Progenitor cell of endocrine pancreas (in vitro differentiated cells): ENCODE measurements at regions not wholly inside any gene's neighbourhood (a gene's known extent, or its start where the extent isn't known, plus 50 kb on each side); places are given as distances from the start of the nearest gene placed in this dataset.

Source experiments
- DNase-seq: peaks from one replicate; pipeline ENCODE4 v3.0.0; 2021; ENCODE audit warnings: low spot score; ENCODE audit not compliant: unreplicated experiment
- H3K27ac Mint-ChIP-seq: 2 replicates; pipeline ENCODE4 v1.8.0; 2021; ENCODE audit warnings: mild to moderate bottlenecking, moderate library complexity, mixed read lengths
- H3K27me3 Mint-ChIP-seq: 2 replicates; pipeline ENCODE4 v1.8.0; 2021; ENCODE audit warnings: mixed read lengths
- H3K36me3 Mint-ChIP-seq: 2 replicates; pipeline ENCODE4 v1.8.0; 2022; ENCODE audit warnings: mixed read lengths; ENCODE audit not compliant: insufficient read depth
- H3K4me1 Mint-ChIP-seq: 2 replicates; pipeline ENCODE4 v1.8.0; 2021; ENCODE audit warnings: low read depth, mixed read lengths
- H3K4me3 Mint-ChIP-seq: 2 replicates; pipeline ENCODE4 v1.8.0; 2021; ENCODE audit warnings: low read depth, mild to moderate bottlenecking, moderate library complexity, mixed read lengths
- H3K9me3 Mint-ChIP-seq: 2 replicates; pipeline ENCODE4 v1.8.0; 2021; ENCODE audit warnings: low read depth, mixed read lengths
- TF ChIP-seq, protein P1 (sequence below): fragments of 200-600 bp; sonication (generic); IDR thresholded peaks from one replicate; pipeline ENCODE4 v1.5.0; 2021; ENCODE audit warnings: antibody characterized with exemption, mild to moderate bottlenecking; ENCODE audit not compliant: unreplicated experiment

DNA sequence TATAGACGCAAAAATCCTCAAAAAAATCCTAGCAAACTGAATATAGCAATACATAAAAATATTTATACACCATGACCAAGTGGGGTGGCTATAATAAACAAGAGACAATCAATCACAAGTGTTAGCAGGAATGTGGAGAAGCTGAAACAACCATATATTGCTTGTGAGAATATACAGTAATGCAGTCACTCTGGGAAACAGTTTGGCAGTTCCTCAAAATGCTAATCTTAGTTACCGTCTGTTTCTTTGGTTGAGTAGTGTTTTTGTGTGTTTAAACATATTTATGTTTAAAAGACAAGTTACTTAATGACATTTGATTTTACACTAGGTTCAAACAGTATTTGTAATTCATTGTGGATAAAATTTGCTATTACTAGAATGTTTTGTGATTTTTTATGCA, 792.0 kb downstream of the LTN1 start:
- Mint-ChIP-seq H3K27ac (no peak overlapping the region), H3K27me3 (no peaks in the 10 kb centered on the region), H3K36me3 (no peaks in the 10 kb centered on the region), H3K4me1 (no peaks in the 10 kb centered on the region), H3K4me3 (no peak overlapping the region), H3K9me3 (peaks cover 43% of the 10 kb centered on the region)
- TF ChIP-seq, protein P1, sequence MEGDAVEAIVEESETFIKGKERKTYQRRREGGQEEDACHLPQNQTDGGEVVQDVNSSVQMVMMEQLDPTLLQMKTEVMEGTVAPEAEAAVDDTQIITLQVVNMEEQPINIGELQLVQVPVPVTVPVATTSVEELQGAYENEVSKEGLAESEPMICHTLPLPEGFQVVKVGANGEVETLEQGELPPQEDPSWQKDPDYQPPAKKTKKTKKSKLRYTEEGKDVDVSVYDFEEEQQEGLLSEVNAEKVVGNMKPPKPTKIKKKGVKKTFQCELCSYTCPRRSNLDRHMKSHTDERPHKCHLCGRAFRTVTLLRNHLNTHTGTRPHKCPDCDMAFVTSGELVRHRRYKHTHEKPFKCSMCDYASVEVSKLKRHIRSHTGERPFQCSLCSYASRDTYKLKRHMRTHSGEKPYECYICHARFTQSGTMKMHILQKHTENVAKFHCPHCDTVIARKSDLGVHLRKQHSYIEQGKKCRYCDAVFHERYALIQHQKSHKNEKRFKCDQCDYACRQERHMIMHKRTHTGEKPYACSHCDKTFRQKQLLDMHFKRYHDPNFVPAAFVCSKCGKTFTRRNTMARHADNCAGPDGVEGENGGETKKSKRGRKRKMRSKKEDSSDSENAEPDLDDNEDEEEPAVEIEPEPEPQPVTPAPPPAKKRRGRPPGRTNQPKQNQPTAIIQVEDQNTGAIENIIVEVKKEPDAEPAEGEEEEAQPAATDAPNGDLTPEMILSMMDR, result no peak
- DNase-seq, result no peak

DNA sequence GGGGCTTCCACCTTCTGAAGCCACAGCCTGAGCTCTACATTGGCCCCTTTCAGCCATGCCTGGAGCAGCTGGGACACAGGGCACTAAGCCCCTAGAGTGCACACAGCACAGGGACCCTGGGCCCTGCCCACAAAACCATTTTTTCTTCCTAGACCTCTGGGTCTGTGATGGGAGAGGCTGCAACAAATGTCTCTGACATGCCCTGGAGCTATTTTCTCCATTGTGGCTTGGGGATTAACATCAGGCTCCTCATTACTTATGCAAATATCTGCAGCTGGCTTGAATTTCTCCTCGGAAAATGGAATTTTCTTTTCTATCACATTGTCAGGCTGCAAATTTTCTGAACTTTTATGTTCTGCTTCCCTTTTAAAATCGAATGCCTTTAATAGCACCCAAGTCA, 795.7 kb downstream of the LTN1 start:
- no peak for DNase-seq
- peaks cover 48% of the 10 kb centered on the region for H3K9me3 Mint-ChIP-seq
- no peak overlapping the region for H3K4me3 Mint-ChIP-seq
- TF ChIP-seq, protein P1, result no peak
- H3K27me3 Mint-ChIP-seq, result no peaks in the 10 kb centered on the region
- no peak overlapping the region for H3K27ac Mint-ChIP-seq
- H3K4me1 Mint-ChIP-seq, result no peaks in the 10 kb centered on the region
- no peaks in the 10 kb centered on the region for H3K36me3 Mint-ChIP-seq

DNA sequence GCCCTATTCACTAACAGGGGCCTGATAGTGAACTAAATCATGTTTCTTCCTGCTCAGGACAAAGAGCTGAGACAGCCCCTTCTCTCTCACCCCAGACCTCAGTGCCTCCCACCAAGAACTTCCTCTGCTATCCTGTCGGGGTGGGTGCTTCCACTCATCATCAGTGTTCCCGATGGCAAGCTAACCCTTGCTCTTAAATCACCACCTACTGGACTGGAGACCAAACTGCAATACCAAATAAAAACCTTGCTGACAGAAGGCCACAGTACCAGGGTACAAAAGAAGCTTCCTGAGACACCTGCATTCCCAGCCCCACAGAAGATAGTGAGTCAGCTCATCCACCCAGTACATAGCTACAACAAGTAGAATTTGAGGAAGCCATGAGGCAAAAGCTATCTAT, 799.5 kb downstream of the LTN1 start:
- Mint-ChIP-seq H3K9me3 (peaks cover 29% of the 10 kb centered on the region), H3K4me3 (no peak overlapping the region), H3K36me3 (no peaks in the 10 kb centered on the region), H3K27me3 (no peaks in the 10 kb centered on the region), H3K27ac (no peak overlapping the region), H3K4me1 (no peaks in the 10 kb centered on the region)
- TF ChIP-seq, protein P1, result no peak
- no peak for DNase-seq

DNA sequence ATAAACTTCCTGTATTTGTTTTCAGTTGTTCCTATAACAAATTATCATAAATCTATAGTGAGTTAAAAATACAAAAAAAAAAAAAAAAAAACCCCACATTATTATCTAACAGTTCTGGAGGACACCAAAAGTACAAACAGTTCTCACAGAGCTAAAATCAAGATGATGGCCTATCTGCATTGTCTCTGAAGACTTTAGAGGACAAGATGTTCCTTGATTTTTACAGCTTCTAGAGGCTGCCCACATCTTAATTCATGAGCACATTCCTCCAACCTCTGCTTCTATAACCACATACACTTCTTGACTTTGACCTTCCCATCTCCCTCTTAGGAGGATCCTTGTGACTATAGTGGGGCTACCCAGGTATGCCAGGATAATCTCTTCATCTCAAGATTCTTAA, 806.1 kb downstream of the LTN1 start:
- DNase-seq, result no peak
- TF ChIP-seq, protein P1, result no peak
- no peaks in the 10 kb centered on the region for H3K4me1 Mint-ChIP-seq
- H3K4me3 Mint-ChIP-seq, result no peak overlapping the region
- peaks cover 12% of the 10 kb centered on the region for H3K9me3 Mint-ChIP-seq
- peaks cover 2% of the 10 kb centered on the region for H3K36me3 Mint-ChIP-seq
- H3K27ac Mint-ChIP-seq, result no peak overlapping the region
- no peaks in the 10 kb centered on the region for H3K27me3 Mint-ChIP-seq

DNA sequence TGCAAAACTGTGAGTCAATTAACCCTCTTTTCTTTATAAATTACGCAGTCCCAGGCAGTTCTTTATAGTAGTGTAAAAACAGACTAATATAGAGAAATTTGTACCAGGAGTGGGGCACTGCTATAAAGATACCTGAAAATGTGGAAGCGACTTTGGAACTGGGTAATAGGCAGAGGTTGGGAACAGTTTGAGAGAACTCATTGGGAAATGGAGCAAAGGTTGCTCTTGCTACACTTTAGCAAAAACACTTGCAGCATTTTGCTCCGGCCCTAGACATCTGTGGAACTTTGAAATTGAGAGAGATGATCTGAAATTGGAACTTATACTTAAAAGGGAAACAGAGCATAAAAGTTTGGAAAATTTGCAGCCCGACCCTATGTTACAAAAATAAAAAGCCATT, 810.9 kb downstream of the LTN1 start:
- no peak overlapping the region for H3K27ac Mint-ChIP-seq
- DNase-seq, result no peak
- TF ChIP-seq, protein P1, result no peak
- peaks cover 2% of the 10 kb centered on the region for H3K36me3 Mint-ChIP-seq
- H3K27me3 Mint-ChIP-seq, result no peaks in the 10 kb centered on the region
- H3K4me3 Mint-ChIP-seq, result no peak overlapping the region
- peaks cover 12% of the 10 kb centered on the region for H3K9me3 Mint-ChIP-seq
- H3K4me1 Mint-ChIP-seq, result peaks cover 4% of the 10 kb centered on the region
